ENCODE measurements at regions not wholly inside any gene's neighbourhood (a gene's known extent, or its start where the extent isn't known, plus 50 kb on each side); places are given as distances from the start of the nearest gene placed in this dataset.
A peak's percentile ranks its signal among the peaks of the same experiment; 100 is the strongest.
"Not testable (repeated sequence)": the region's sequence is repeated elsewhere in the genome, so short reads cannot be mapped to it uniquely, and the experiment has no call there.

- Histone ChIP-seq H3K9ac (peak overlapping the region; percentile 27; the same call in 1 of the 2 replicates), H3K27ac (peak overlapping the region; percentile 73), H3K36me3 (ENCODE audit: insufficient read depth) (no peaks in the 10 kb centered on the region), H3K27me3 (ENCODE audit: insufficient read depth, low read depth) (no peaks in the 10 kb centered on the region), H3K4me1 (ENCODE audit: low read depth, poor library complexity, severe bottlenecking) (peaks cover 71% of the 10 kb centered on the region), H3K4me2 (peak overlapping the region; percentile 58), H2AFZ (ENCODE audit: low read depth) (peak overlapping the region; percentile 28; the same call in 1 of the 2 replicates), H3K79me2 (ENCODE audit: insufficient read depth, low read depth) (no peaks in the 10 kb centered on the region), H4K20me1 (ENCODE audit: insufficient read depth) (no peaks in the 10 kb centered on the region), H3K4me3 (IDR thresholded peaks at IDR 0.05; ENCODE audit: insufficient read depth, low read depth, low read length) (no peak overlapping the region)
- no peak for TF ChIP-seq CTCF (conservative IDR thresholded peaks at IDR 0.05; ENCODE audit: low read depth, low read length)
These were observed 390.2 kb downstream of the UTRN start for GRCh38 chr6:144675231-144675861.

- H3K27ac ChIP-seq: peak overlapping the region; percentile 73; the same call in 1 of the 2 replicates
- not testable (repeated sequence) for H2AFZ ChIP-seq (ENCODE audit: low read depth); H3K79me2 ChIP-seq (ENCODE audit: insufficient read depth, low read depth); H3K27me3 ChIP-seq (ENCODE audit: insufficient read depth, low read depth); H3K36me3 ChIP-seq (ENCODE audit: insufficient read depth); H3K4me3 ChIP-seq (IDR thresholded peaks at IDR 0.05; ENCODE audit: insufficient read depth, low read depth, low read length); H4K20me1 ChIP-seq (ENCODE audit: insufficient read depth); H3K9ac ChIP-seq
- peak overlapping the region; percentile 58; the same call in 1 of the 2 replicates for H3K4me2 ChIP-seq
- H3K4me1 ChIP-seq (ENCODE audit: low read depth, poor library complexity, severe bottlenecking): peaks cover 71% of the 10 kb centered on the region
These were observed 391.2 kb downstream of the UTRN start for GRCh38 chr6:144676310-144676709.

- H3K27ac ChIP-seq: peak overlapping the region; percentile 21; the same call in 1 of the 2 replicates
- not testable (repeated sequence) for H3K27me3 ChIP-seq (ENCODE audit: insufficient read depth, low read depth); H4K20me1 ChIP-seq (ENCODE audit: insufficient read depth); H3K4me3 ChIP-seq (IDR thresholded peaks at IDR 0.05; ENCODE audit: insufficient read depth, low read depth, low read length); H3K36me3 ChIP-seq (ENCODE audit: insufficient read depth); H3K9ac ChIP-seq; H3K79me2 ChIP-seq (ENCODE audit: insufficient read depth, low read depth); H2AFZ ChIP-seq (ENCODE audit: low read depth)
- H3K4me1 ChIP-seq (ENCODE audit: low read depth, poor library complexity, severe bottlenecking): peaks cover 69% of the 10 kb centered on the region
- peak overlapping the region; percentile 27; the same call in 1 of the 2 replicates for H3K4me2 ChIP-seq
These were observed 392.1 kb downstream of the UTRN start for GRCh38 chr6:144677263-144677662.

GRCh38 chr6:144678844-144679243, 393.7 kb downstream of the UTRN start:
- no peaks in the 10 kb centered on the region for H3K36me3 ChIP-seq (ENCODE audit: insufficient read depth)
- H3K27me3 ChIP-seq (ENCODE audit: insufficient read depth, low read depth): no peaks in the 10 kb centered on the region

GRCh38 chr6:144681334-144681733, 396.2 kb downstream of the UTRN start:
- Histone ChIP-seq H4K20me1 (ENCODE audit: insufficient read depth) (no peaks in the 10 kb centered on the region), H3K4me3 (IDR thresholded peaks at IDR 0.05; ENCODE audit: insufficient read depth, low read depth, low read length) (no peak overlapping the region), H3K27ac (no peak overlapping the region), H3K79me2 (ENCODE audit: insufficient read depth, low read depth) (no peaks in the 10 kb centered on the region), H3K27me3 (ENCODE audit: insufficient read depth, low read depth) (no peaks in the 10 kb centered on the region), H3K9ac (no peak overlapping the region), H3K4me1 (ENCODE audit: low read depth, poor library complexity, severe bottlenecking) (peaks cover 34% of the 10 kb centered on the region), H3K36me3 (ENCODE audit: insufficient read depth) (no peaks in the 10 kb centered on the region), H3K4me2 (no peak overlapping the region), H2AFZ (ENCODE audit: low read depth) (no peak overlapping the region)
- TF ChIP-seq CTCF (conservative IDR thresholded peaks at IDR 0.05; ENCODE audit: low read depth, low read length): no peak

More at GRCh38 chr6:144678844-144679243, 393.7 kb downstream of the UTRN start:
- no peak overlapping the region for H3K27ac ChIP-seq
- no peak overlapping the region for H2AFZ ChIP-seq (ENCODE audit: low read depth)
- H3K9ac ChIP-seq: no peak overlapping the region
- no peak overlapping the region for H3K4me3 ChIP-seq (IDR thresholded peaks at IDR 0.05; ENCODE audit: insufficient read depth, low read depth, low read length)
- H3K4me1 ChIP-seq (ENCODE audit: low read depth, poor library complexity, severe bottlenecking): peaks cover 56% of the 10 kb centered on the region
- no peaks in the 10 kb centered on the region for H4K20me1 ChIP-seq (ENCODE audit: insufficient read depth)
- H3K4me2 ChIP-seq: peak overlapping the region; percentile 21; the same call in 1 of the 2 replicates
- no peaks in the 10 kb centered on the region for H3K79me2 ChIP-seq (ENCODE audit: insufficient read depth, low read depth)
- no peak for TF ChIP-seq CTCF (conservative IDR thresholded peaks at IDR 0.05; ENCODE audit: low read depth, low read length)

Measured in KMS-11 (cell line).